HepG2 (cell line): ENCODE measurements at regions not wholly inside any gene's neighbourhood (a gene's known extent, or its start where the extent isn't known, plus 50 kb on each side); places are given as distances from the start of the nearest gene placed in this dataset.

Experiments
- ATAC-seq: fragments of 200-7000 bp; cut with Tn5 transposase; 3 replicates; pipeline ENCODE4 v1.9.1; 2020; ENCODE audit warnings: mild to moderate bottlenecking, moderate library complexity
- BruUV-seq: library from RNA; stranded (reverse); fragments of 400-500 nt; replicated peaks from 2 replicates; lab custom pipeline; 2021; lab: Mats Ljungman, UMichigan
- CTCF ChIA-PET: fragments of 300-600 bp; formaldehyde crosslinking; extraction: SDS; loops from one replicate; lab custom pipeline; 2021; ENCODE audit warnings: low total read pairs, inconsistent platforms, low intra/inter-chr PET ratio; lab: Yijun Ruan, JAX
- POLR2A ChIA-PET: fragments of 350-600 bp; sonication (Branson Sonifier 250); formaldehyde crosslinking; loops from one replicate; lab custom pipeline; 2020; ENCODE audit warnings: antibody characterized with exemption, inconsistent platforms; lab: Yijun Ruan, JAX
- DNase-seq: peaks from one replicate; pipeline ENCODE4 v3.0.0-alpha.2; 2015; ENCODE audit warnings: low spot score
- FAIRE-seq: peaks from 3 replicates; lab custom pipeline; 2011; peaks lifted over from hg19 to GRCh38; lab: Jason Lieb, UNC
- H2AFZ ChIP-seq: one replicate; pipeline ENCODE4 v1.6.1; 2011; ENCODE audit warnings: low read length, inconsistent platforms
- H3K27ac ChIP-seq: fragments of 300-600 bp; 3 replicates; pipeline ENCODE4 v1.8.0; 2011; ENCODE audit warnings: mixed run types, mild to moderate bottlenecking, mixed read lengths, low read length, inconsistent platforms; ENCODE audit not compliant: insufficient read depth; ENCODE audit errors: extremely low read length
- H3K27me3 ChIP-seq, 2 experiments: fragments of 200-600 bp in 1 of 2; 2 replicates in 1 of 2; 3 replicates in 1 of 2; pipeline versions ENCODE4 v1.6.0 to v1.8.0; 2011; ENCODE audit warnings: low read length in 2 of 2, mild to moderate bottlenecking in 2 of 2, moderate library complexity in 2 of 2, inconsistent platforms in 1 of 2; ENCODE audit not compliant: insufficient read depth in 2 of 2, control insufficient read depth in 1 of 2
- H3K36me3 ChIP-seq, 2 experiments: fragments of 200-600 bp in 1 of 2; replicated peaks in 1 of 2; 2 replicates in 1 of 2; 3 replicates in 1 of 2; pipeline versions ENCODE4 v1.5.1 to v1.8.0; 2011; ENCODE audit warnings: low read length in 2 of 2, inconsistent platforms in 1 of 2; ENCODE audit not compliant: insufficient read depth in 2 of 2, control insufficient read depth in 1 of 2
- H3K4me1 ChIP-seq: 2 replicates; pipeline ENCODE4 v1.5.1; 2012; ENCODE audit warnings: low read length, inconsistent platforms; ENCODE audit not compliant: insufficient read depth
- H3K4me2 ChIP-seq: 2 replicates; pipeline ENCODE4 v1.6.0; 2011; ENCODE audit warnings: low read depth, low read length, inconsistent platforms
- H3K4me3 ChIP-seq, 3 experiments: fragments of 200-600 bp in 1 of 3; sonication (generic), shearing (Covaris generic) in 1 of 3; replicated peaks in 1 of 3; 2 replicates each; pipeline ENCODE4 v1.5.1; 2011 to 2016; ENCODE audit warnings: low read length in 3 of 3, inconsistent platforms in 2 of 3, low read depth in 2 of 3, mild to moderate bottlenecking in 2 of 3, control low read depth in 1 of 3, mixed read lengths in 1 of 3; ENCODE audit not compliant: insufficient read depth in 1 of 3
- H3K79me2 ChIP-seq: one replicate; pipeline ENCODE4 v1.6.1; 2011; ENCODE audit warnings: low read length, inconsistent platforms; ENCODE audit not compliant: insufficient read depth
- H3K9ac ChIP-seq: 2 replicates; pipeline ENCODE4 v1.6.0; 2011; ENCODE audit warnings: mild to moderate bottlenecking, low read depth, low read length, inconsistent platforms; ENCODE audit not compliant: insufficient read depth
- H3K9me3 ChIP-seq: 2 replicates; pipeline ENCODE4 v1.5.1; 2012; ENCODE audit warnings: mild to moderate bottlenecking, low read length
- H4K20me1 ChIP-seq: 2 replicates; pipeline ENCODE4 v1.6.0; 2011; ENCODE audit warnings: inconsistent platforms, mild to moderate bottlenecking, low read length, moderate library complexity; ENCODE audit not compliant: insufficient read depth
- AHR ChIP-seq: IDR thresholded peaks from 2 replicates; pipeline ENCODE4 v1.6.1; 2018; ENCODE audit warnings: missing genetic modification reagents, missing compliant biosample characterization
- ATF1 ChIP-seq: IDR thresholded peaks from 2 replicates; pipeline ENCODE4 v1.6.1; 2016; ENCODE audit warnings: mild to moderate bottlenecking, control low read depth
- DR1 ChIP-seq: sonication (generic); formaldehyde crosslinking; IDR thresholded peaks from 2 replicates; pipeline ENCODE4 v1.8.0; 2021; ENCODE audit warnings: mild to moderate bottlenecking, missing genetic modification reagents, inconsistent platforms
- FOXO1 ChIP-seq: sonication (generic); formaldehyde crosslinking; IDR thresholded peaks from 2 replicates; pipeline ENCODE4 v1.4.0; 2020; ENCODE audit warnings: missing genetic modification reagents
- HDAC1 ChIP-seq: sonication (generic); formaldehyde crosslinking; IDR thresholded peaks from 2 replicates; pipeline ENCODE4 v1.5.1; 2020; ENCODE audit warnings: mild to moderate bottlenecking, missing genetic modification reagents
- HINFP ChIP-seq: sonication (generic); formaldehyde crosslinking; IDR thresholded peaks from 2 replicates; pipeline ENCODE4 v1.4.0; 2020; ENCODE audit warnings: low read depth, mild to moderate bottlenecking, missing genetic modification reagents
- IKZF4 ChIP-seq: sonication (generic); formaldehyde crosslinking; IDR thresholded peaks from 2 replicates; pipeline ENCODE4 v1.5.1; 2020; ENCODE audit warnings: borderline replicate concordance, mild to moderate bottlenecking, low read depth, missing genetic modification reagents; ENCODE audit errors: not compliant biosample characterization
- MAFG ChIP-seq: sonication (generic); formaldehyde crosslinking; IDR thresholded peaks from 2 replicates; pipeline ENCODE4 v1.5.1; 2020; ENCODE audit warnings: mild to moderate bottlenecking, missing genetic modification reagents
- MTA3 ChIP-seq: sonication (generic); formaldehyde crosslinking; IDR thresholded peaks from 2 replicates; pipeline ENCODE4 v1.4.0; 2020; ENCODE audit warnings: missing genetic modification reagents
- PAXIP1 ChIP-seq: sonication (generic); formaldehyde crosslinking; conservative IDR thresholded peaks from 2 replicates; pipeline ENCODE4 v1.4.0; 2020; ENCODE audit warnings: mild to moderate bottlenecking, missing genetic modification reagents, moderate library complexity
- SATB2 ChIP-seq: sonication (generic); formaldehyde crosslinking; IDR thresholded peaks from 2 replicates; pipeline ENCODE4 v1.5.0; 2020; ENCODE audit warnings: missing genetic modification reagents
- TP53 ChIP-seq: sonication (generic); formaldehyde crosslinking; conservative IDR thresholded peaks from 2 replicates; pipeline ENCODE4 v1.4.0; 2020; ENCODE audit warnings: missing genetic modification reagents
- ZBTB7A ChIP-seq: sonication (generic); formaldehyde crosslinking; IDR thresholded peaks from 2 replicates; pipeline ENCODE4 v1.8.0; 2022; ENCODE audit warnings: mild to moderate bottlenecking, missing genetic modification reagents
- ZFP62 ChIP-seq: sonication (generic); formaldehyde crosslinking; IDR thresholded peaks from 2 replicates; pipeline ENCODE4 v1.4.0; 2020; ENCODE audit warnings: missing genetic modification reagents
- ZNF275 ChIP-seq: sonication (generic); formaldehyde crosslinking; IDR thresholded peaks from 2 replicates; pipeline ENCODE4 v1.8.0; 2022; ENCODE audit warnings: missing genetic modification reagents, mild to moderate bottlenecking, inconsistent platforms, borderline replicate concordance
- ZNF34 ChIP-seq: sonication (generic); formaldehyde crosslinking; IDR thresholded peaks from 2 replicates; pipeline ENCODE4 v1.4.0; 2020; ENCODE audit warnings: mild to moderate bottlenecking, missing genetic modification reagents, borderline replicate concordance
- ZNF367 ChIP-seq: sonication (generic); formaldehyde crosslinking; IDR thresholded peaks from 2 replicates; pipeline ENCODE4 v1.4.0; 2020; ENCODE audit warnings: missing genetic modification reagents, borderline replicate concordance
- ZSCAN12 ChIP-seq: sonication (generic); formaldehyde crosslinking; IDR thresholded peaks from 2 replicates; pipeline ENCODE4 v1.9.0; 2021; ENCODE audit warnings: mild to moderate bottlenecking, missing genetic modification reagents
- WGBS: methylation state at CpG from one replicate; pipeline ENCODE4 v1.1.6; 2017; ENCODE audit warnings: low lambda C conversion rate; 5-methylcytosine and 5-hydroxymethylcytosine counted together
- in situ Hi-C: cut with HindIII; loops from 2 replicates; pipeline ENCODE4 v1.10.0; 2017; ENCODE audit warnings: low pct_unique_long_range_greater_than_20kb; ENCODE audit not compliant: extremely low pct_ligation_motif_present
- intact Hi-C: fragments of 100-400 bp; cut with micrococcal nuclease; formaldehyde crosslinking; loops from one replicate; pipeline ENCODE4 v1.10.0; 2022; ENCODE audit not compliant: unreplicated experiment

- in situ Hi-C loops (no loop called here), intact Hi-C loops (no loop called here)
- Histone ChIP-seq H3K27me3 (no peaks in the 10 kb centered on the region), H3K4me2 (no peak overlapping the region), H2AFZ (no peak overlapping the region), H4K20me1 (no peaks in the 10 kb centered on the region), H3K36me3 (no peaks in the 10 kb centered on the region), H3K4me1 (no peaks in the 10 kb centered on the region), H3K27ac (no peak overlapping the region), H3K9me3 (no peaks in the 10 kb centered on the region), H3K4me3 (no peak overlapping the region), H3K79me2 (no peaks in the 10 kb centered on the region), H3K9ac (no peak overlapping the region)
- DNase-seq (no peak), ATAC-seq (no peak), FAIRE-seq (no peak)
- ChIA-PET CTCF (no interaction called here), POLR2A (no interaction called here)
- WGBS: 0% methylated on average over 1 of the region's 1 CpG
- BruUV-seq: no TSS peak
- no peak for TF ChIP-seq FOXO1
- no peak for TF ChIP-seq IKZF4 (CRISPR knock-in tag)
- TF ChIP-seq SATB2: no peak
- no peak for TF ChIP-seq TP53 (CRISPR knock-in tag)
- TF ChIP-seq HINFP (CRISPR knock-in tag): no peak
- TF ChIP-seq ZSCAN12 (CRISPR knock-in tag): no peak
- no peak for TF ChIP-seq ZNF275
- no peak for TF ChIP-seq HDAC1 (CRISPR knock-in tag)
- no peak for TF ChIP-seq MAFG (CRISPR knock-in tag)
- no peak for TF ChIP-seq PAXIP1 (CRISPR knock-in tag)
- TF ChIP-seq ZNF367: no peak
- no peak for TF ChIP-seq DR1 (CRISPR knock-in tag)
- no peak for TF ChIP-seq ZBTB7A
- TF ChIP-seq ZFP62 (CRISPR knock-in tag): no peak
- no peak for TF ChIP-seq ATF1
- TF ChIP-seq MTA3 (CRISPR knock-in tag): no peak
- TF ChIP-seq ZNF34 (CRISPR knock-in tag): no peak
- TF ChIP-seq AHR (CRISPR knock-in tag): no peak
Observed at GRCh38 chr3:154794391-154794790, 285.7 kb upstream of the MME start.
